GM18499 (cell line): ENCODE measurements at regions not wholly inside any gene's neighbourhood (a gene's known extent, or its start where the extent isn't known, plus 50 kb on each side); places are given as distances from the start of the nearest gene placed in this dataset.
"Not testable (repeated sequence)": the region's sequence is repeated elsewhere in the genome, so short reads cannot be mapped to it uniquely, and the experiment has no call there.

Source experiments
- ATAC-seq: cut with Tn5 transposase; IDR thresholded peaks from one replicate; pipeline ENCODE4 v1.9.1; 2021; ENCODE audit warnings: moderate number of reproducible peaks; ENCODE audit not compliant: insufficient read depth, unreplicated experiment

- no peak for ATAC-seq
Measured at GRCh38 chr3:162658003-162658402, 1161.4 kb downstream of the OTOL1 start.

- ATAC-seq: no peak
Measured at GRCh38 chr3:162665684-162666391, 1169.2 kb downstream of the OTOL1 start.

GRCh38 chr3:162666835-162667234 lies 1170.2 kb downstream of the OTOL1 start:
- ATAC-seq: no peak

DNA sequence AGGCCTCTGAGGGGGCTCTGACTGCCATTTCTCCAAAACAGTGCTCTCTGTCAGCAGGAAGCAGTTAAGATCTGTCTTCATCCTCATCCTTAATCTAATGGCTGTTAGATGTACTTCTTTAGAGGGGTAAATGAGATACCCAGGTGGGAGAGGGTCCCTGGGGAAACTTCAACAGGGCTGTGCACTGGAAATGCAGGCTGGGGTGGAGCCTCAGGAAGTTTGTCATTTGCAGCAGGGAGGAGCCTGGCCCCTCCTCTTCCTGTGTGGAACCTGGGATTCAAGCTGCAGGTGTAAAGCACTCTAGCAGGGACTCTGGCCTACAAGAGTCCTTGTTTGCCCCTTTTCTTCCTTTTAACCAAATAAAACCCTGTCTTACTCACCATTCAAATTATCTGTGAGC lies 1173.6 kb downstream of the OTOL1 start:
- ATAC-seq: no peak

GRCh38 chr3:162677475-162677874 lies 1180.9 kb downstream of the OTOL1 start:
- ATAC-seq: no peak

GRCh38 chr3:162678941-162679340 lies 1182.3 kb downstream of the OTOL1 start:
- ATAC-seq: no peak

DNA sequence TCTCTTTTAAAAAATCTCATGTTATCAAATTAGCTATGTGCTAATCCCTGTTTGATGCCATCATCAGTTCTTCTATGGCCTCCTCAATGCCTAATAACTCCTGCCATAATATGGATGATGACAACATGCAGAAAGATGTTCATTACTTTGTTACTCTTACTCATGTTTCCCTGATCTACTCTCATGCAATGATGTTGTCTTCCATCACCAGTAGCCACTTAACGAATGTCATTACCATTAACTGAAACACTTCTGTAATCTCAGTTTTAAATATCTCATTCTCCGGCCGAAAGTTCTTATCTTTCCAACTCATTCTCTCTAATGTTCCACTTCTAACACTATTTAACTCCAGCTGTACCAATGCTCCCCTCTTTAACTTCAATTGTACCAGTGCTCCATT lies 1187.7 kb downstream of the OTOL1 start:
- ATAC-seq: no peak

DNA sequence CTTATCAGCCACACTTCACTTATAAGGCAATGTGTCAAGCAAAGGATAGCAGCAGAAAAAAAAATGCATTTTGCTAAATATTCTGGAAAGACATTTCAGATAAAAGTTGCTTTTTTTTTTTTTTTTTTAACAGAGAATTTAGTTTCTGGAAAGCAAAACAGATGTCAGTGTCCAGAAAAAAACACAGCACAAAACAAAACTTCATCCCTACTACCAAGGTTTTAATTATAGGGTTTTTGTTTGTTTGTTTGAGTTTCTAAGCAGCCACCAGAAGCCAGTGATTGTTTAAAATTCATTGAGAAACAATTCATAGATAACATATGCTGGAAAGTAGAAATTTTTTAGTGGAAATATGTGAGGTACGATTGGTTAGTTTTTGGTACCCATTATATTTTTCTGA lies 1202.7 kb downstream of the OTOL1 start:
- ATAC-seq: no peak

GRCh38 chr3:162701211-162701610 lies 1204.6 kb downstream of the OTOL1 start:
- no peak for ATAC-seq

DNA sequence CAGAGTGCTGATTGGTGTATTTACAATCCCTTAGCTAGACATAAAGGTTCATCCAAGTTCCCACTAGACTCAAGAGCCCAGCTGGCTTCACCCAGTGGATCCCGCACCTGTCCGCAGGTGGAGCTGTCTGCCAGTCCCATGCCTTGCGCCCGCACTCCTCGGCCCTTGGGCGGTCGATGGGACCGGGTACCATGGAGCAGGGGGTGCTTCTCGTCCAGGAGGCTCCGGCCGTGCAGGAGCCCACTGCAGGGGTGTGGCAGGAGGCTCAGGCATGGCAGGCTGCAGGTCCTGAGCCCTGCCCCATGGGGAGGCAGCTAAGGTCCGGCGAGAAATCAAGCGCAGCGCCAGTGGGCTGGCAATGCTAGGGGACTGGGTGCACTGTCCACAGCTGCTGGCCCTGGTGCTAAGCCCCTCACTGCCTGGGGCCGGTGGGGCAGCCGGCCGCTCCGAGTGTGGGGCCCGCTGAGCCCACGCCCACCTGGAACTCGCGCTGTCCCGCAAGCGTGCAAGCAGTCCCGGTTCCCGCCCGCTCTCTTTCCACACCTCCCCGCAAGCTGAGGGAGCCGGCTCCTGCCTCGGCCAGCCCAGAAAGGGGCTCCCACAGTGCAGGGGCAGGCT lies 1206.3 kb downstream of the OTOL1 start:
- ATAC-seq: no peak

GRCh38 chr3:162704238-162704637 lies 1207.6 kb downstream of the OTOL1 start:
- ATAC-seq: no peak

GRCh38 chr3:162704799-162705385 lies 1208.3 kb downstream of the OTOL1 start:
- ATAC-seq: no peak

- not testable (repeated sequence) for ATAC-seq
Measured at GRCh38 chr3:162708394-162708793, 1211.8 kb downstream of the OTOL1 start.

DNA sequence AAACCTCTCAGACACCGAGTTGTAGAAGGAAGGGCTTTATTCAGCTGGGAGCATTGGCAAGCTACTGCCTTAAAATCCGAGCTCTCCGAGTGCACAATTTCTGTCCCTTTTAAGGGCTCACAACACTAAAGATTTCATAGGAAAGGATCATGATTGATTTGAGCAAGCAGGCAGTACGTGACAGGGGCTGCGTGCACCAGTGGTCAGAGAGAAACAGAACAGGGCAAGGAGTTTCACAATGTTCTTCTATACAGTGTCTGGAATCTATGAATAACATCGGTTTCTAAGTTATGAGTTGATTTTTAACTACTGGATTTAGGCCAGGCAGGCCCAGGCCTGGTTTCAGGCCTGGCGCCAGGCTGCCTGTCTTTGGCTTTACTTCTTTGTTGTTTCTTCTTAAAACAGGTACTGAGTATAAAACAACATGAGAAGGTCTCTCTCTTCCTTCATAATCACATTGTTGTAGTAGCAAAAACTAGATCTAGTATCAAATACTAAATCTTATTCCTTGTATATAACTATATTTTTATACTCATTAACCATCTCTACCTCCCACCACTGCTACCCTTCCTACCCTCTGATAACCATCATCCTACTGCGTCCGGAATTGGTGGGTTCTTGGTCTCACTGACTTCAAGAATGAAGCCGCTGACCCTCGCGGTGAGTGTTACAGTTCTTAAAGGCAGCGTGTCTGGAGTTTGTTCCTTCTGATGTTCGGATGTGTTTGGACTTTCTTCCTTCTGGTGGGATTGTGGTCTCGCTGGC lies 1212.5 kb downstream of the OTOL1 start:
- not testable (repeated sequence) for ATAC-seq

- ATAC-seq: no peak
Measured at GRCh38 chr3:162710332-162711112, 1213.9 kb downstream of the OTOL1 start.

DNA sequence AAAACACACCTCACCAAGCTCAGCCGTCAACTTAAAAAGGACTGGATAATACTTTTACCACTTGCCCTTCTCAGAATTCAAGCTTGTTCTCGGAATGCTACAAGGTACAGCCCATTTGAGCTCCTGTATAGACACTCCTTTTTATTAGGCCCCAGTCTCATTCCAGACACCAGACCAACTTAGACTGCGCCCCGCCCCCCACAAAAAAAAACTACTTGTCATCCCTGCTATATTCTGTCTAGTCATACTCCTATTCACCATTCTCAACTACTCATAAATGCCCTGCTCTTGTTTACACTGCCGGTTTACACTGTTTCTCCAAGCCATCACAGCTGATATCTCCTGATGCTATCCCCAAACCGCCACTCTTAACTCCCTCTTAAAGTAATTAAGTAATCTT lies 1220.5 kb downstream of the OTOL1 start:
- not testable (repeated sequence) for ATAC-seq

DNA sequence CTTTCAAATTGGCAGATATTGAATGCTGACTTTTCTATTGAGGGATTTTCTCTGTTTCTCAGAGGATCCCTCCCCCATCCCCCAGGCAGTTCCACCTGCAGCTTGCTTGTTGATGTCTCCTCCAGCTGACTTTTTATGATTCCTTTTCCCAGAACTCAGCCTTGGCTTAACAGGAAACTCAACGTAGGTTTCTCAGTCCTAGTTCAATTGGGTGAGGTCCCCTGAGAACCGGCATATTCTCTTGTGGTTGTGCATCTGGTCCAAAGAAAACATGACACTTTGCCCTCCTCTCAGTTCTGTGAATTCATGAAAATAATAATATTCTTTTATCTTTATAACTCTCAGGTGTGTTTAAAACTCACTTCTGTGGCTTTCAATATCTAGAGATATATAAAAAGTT lies 1222.1 kb downstream of the OTOL1 start:
- no peak for ATAC-seq

- ATAC-seq: no peak
Measured at GRCh38 chr3:162719684-162720341, 1223.2 kb downstream of the OTOL1 start.

- no peak for ATAC-seq
Measured at GRCh38 chr3:162721736-162722135, 1225.1 kb downstream of the OTOL1 start.

DNA sequence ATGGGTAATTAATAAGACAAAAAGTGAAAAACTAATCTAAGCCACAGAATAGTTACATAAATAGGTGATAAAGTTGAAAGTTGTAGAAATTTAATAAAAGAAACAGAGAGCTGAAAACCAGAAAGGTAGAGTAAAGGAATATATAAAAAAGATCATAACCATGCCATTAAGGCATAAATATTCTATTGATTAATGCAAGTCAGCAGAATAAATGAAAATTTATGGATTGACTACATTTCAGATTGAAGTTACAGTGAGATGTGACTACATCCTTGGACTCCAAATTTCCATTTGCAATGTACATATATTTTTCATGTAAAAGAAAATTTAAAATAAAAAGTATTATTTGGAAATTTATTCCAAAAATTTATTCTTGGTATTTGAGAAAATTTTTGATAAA lies 1225.7 kb downstream of the OTOL1 start:
- ATAC-seq: no peak
